IPS-20b (cell line): ENCODE measurements at regions not wholly inside any gene's neighbourhood (a gene's known extent, or its start where the extent isn't known, plus 50 kb on each side); places are given as distances from the start of the nearest gene placed in this dataset.

Experiments used
- H3K27ac ChIP-seq: one replicate; pipeline ENCODE4 v1.5.1; 2013; ENCODE audit warnings: low read length
- H3K27me3 ChIP-seq: 2 replicates; pipeline ENCODE4 v1.6.1; 2013; ENCODE audit warnings: mild to moderate bottlenecking, low read length, inconsistent platforms; ENCODE audit not compliant: insufficient read depth
- H3K36me3 ChIP-seq: 2 replicates; pipeline ENCODE4 v1.6.1; 2013; ENCODE audit warnings: low read depth, mild to moderate bottlenecking, inconsistent platforms, low read length, moderate library complexity; ENCODE audit not compliant: insufficient read depth
- H3K4me1 ChIP-seq: 2 replicates; pipeline ENCODE4 v1.6.1; 2013; ENCODE audit warnings: mild to moderate bottlenecking, control low read depth, inconsistent platforms, low read length, moderate library complexity; ENCODE audit not compliant: insufficient read depth
- H3K4me3 ChIP-seq: 2 replicates; pipeline ENCODE4 v1.5.1; 2013; ENCODE audit warnings: mild to moderate bottlenecking, low read length, inconsistent platforms
- H3K9ac ChIP-seq: 2 replicates; pipeline ENCODE4 v1.6.1; 2013; ENCODE audit warnings: low read depth, mild to moderate bottlenecking, inconsistent platforms, low read length, moderate library complexity
- H3K9me3 ChIP-seq: 2 replicates; pipeline ENCODE4 v1.6.1; 2013; ENCODE audit warnings: mild to moderate bottlenecking, low read depth, low read length, inconsistent platforms; ENCODE audit not compliant: insufficient read depth

GRCh38 chr3:80023010-80023409 lies 255.2 kb upstream of the ROBO1 start:
- H3K4me3 ChIP-seq, result no peak overlapping the region
- no peak overlapping the region for H3K27ac ChIP-seq
- no peaks in the 10 kb centered on the region for H3K9me3 ChIP-seq
- no peak overlapping the region for H3K9ac ChIP-seq
- H3K27me3 ChIP-seq, result no peaks in the 10 kb centered on the region
- H3K36me3 ChIP-seq, result no peaks in the 10 kb centered on the region
- H3K4me1 ChIP-seq, result no peaks in the 10 kb centered on the region

DNA sequence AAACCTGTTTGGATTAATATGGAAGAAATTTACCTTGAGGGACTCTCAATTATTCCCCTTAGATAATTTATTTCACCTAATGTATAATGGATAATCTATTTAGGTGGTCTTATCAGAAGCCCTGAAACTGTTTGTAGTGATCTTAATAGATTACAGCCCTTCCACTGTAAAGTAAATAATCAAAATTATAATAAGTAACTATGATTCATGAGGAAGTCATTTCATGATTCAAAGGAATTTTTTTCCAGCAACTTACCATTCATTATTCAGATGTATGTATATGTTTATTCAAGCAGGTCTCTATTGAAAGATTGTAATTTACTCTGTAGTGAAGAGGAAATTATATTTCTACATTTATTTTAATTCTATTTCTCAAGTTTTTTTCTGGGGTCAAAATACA lies 250.6 kb upstream of the ROBO1 start:
- H3K27ac ChIP-seq, result no peak overlapping the region
- H3K9me3 ChIP-seq, result no peaks in the 10 kb centered on the region
- H3K36me3 ChIP-seq, result no peaks in the 10 kb centered on the region
- H3K9ac ChIP-seq, result no peak overlapping the region
- no peak overlapping the region for H3K4me3 ChIP-seq
- H3K4me1 ChIP-seq, result no peaks in the 10 kb centered on the region
- H3K27me3 ChIP-seq, result no peaks in the 10 kb centered on the region

GRCh38 chr3:80017369-80017768 lies 249.6 kb upstream of the ROBO1 start:
- Histone ChIP-seq H3K4me3 (no peak overlapping the region), H3K36me3 (no peaks in the 10 kb centered on the region), H3K9ac (no peak overlapping the region), H3K27me3 (no peaks in the 10 kb centered on the region), H3K9me3 (no peaks in the 10 kb centered on the region), H3K4me1 (no peaks in the 10 kb centered on the region), H3K27ac (no peak overlapping the region)

- Histone ChIP-seq H3K27me3 (no peaks in the 10 kb centered on the region), H3K4me1 (no peaks in the 10 kb centered on the region), H3K36me3 (no peaks in the 10 kb centered on the region), H3K9me3 (no peaks in the 10 kb centered on the region), H3K4me3 (no peak overlapping the region), H3K9ac (no peak overlapping the region), H3K27ac (no peak overlapping the region)
Measured at GRCh38 chr3:80014576-80014975, 246.8 kb upstream of the ROBO1 start.

- H3K27me3 ChIP-seq, result no peaks in the 10 kb centered on the region
- H3K9me3 ChIP-seq, result no peaks in the 10 kb centered on the region
- no peak overlapping the region for H3K4me3 ChIP-seq
- H3K27ac ChIP-seq, result no peak overlapping the region
- H3K36me3 ChIP-seq, result no peaks in the 10 kb centered on the region
- H3K4me1 ChIP-seq, result no peaks in the 10 kb centered on the region
- H3K9ac ChIP-seq, result no peak overlapping the region
Measured at GRCh38 chr3:80010021-80010571, 242.3 kb upstream of the ROBO1 start.

DNA sequence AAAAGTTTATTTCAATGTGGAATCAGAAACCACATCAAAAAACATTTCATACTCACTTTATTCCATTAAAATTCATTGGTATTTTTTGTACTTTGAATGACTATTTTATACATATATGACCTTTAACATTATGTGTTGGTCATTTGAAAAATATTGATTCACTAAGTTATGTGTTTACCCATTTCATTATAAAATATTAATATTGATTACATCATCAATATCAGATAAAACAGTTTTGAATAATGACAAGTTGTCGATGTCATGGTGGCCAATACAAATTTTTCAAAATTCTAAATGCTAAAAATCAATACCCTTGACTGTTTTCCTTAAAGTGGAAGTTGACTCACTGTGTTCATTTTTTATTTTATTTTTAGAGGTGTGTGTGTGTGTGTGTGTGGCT lies 239.7 kb upstream of the ROBO1 start:
- Histone ChIP-seq H3K9ac (no peak overlapping the region), H3K27ac (no peak overlapping the region), H3K4me1 (no peaks in the 10 kb centered on the region), H3K27me3 (no peaks in the 10 kb centered on the region), H3K9me3 (no peaks in the 10 kb centered on the region), H3K4me3 (no peak overlapping the region), H3K36me3 (no peaks in the 10 kb centered on the region)

GRCh38 chr3:80006315-80006714 lies 238.5 kb upstream of the ROBO1 start:
- no peaks in the 10 kb centered on the region for H3K4me1 ChIP-seq
- no peak overlapping the region for H3K9ac ChIP-seq
- no peaks in the 10 kb centered on the region for H3K27me3 ChIP-seq
- H3K4me3 ChIP-seq, result no peak overlapping the region
- H3K9me3 ChIP-seq, result no peaks in the 10 kb centered on the region
- no peak overlapping the region for H3K27ac ChIP-seq
- H3K36me3 ChIP-seq, result no peaks in the 10 kb centered on the region

GRCh38 chr3:80000022-80000421 lies 232.2 kb upstream of the ROBO1 start:
- Histone ChIP-seq H3K4me1 (no peaks in the 10 kb centered on the region), H3K9me3 (no peaks in the 10 kb centered on the region), H3K27ac (no peak overlapping the region), H3K27me3 (no peaks in the 10 kb centered on the region), H3K36me3 (no peaks in the 10 kb centered on the region), H3K9ac (no peak overlapping the region), H3K4me3 (no peak overlapping the region)

- H3K9me3 ChIP-seq, result no peaks in the 10 kb centered on the region
- no peak overlapping the region for H3K27ac ChIP-seq
- no peaks in the 10 kb centered on the region for H3K4me1 ChIP-seq
- H3K9ac ChIP-seq, result no peak overlapping the region
- H3K4me3 ChIP-seq, result no peak overlapping the region
- no peaks in the 10 kb centered on the region for H3K27me3 ChIP-seq
- no peaks in the 10 kb centered on the region for H3K36me3 ChIP-seq
Measured at GRCh38 chr3:79994397-79994796, 226.6 kb upstream of the ROBO1 start.

DNA sequence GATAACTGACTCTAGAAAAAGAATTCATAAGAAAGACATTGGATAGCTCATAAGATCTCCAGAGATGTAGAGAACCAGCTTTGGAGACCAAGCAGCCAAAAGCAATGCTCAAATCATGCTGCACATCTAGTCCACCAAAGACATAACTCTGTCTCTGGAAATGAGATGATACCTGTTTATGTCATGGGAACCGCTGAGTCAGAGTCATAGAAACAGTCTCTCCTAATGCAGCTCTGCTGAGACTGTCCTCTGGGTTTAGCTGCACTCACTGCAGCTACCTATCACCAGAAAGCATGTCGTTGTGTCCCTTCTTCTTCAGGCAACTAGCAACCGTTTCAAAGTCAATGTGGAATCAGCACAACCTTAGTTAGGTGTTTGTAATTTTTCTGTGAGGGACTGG lies 218.5 kb upstream of the ROBO1 start:
- H3K9me3 ChIP-seq, result no peaks in the 10 kb centered on the region
- H3K4me1 ChIP-seq, result no peaks in the 10 kb centered on the region
- no peaks in the 10 kb centered on the region for H3K27me3 ChIP-seq
- H3K9ac ChIP-seq, result no peak overlapping the region
- no peak overlapping the region for H3K4me3 ChIP-seq
- H3K36me3 ChIP-seq, result no peaks in the 10 kb centered on the region
- no peak overlapping the region for H3K27ac ChIP-seq

DNA sequence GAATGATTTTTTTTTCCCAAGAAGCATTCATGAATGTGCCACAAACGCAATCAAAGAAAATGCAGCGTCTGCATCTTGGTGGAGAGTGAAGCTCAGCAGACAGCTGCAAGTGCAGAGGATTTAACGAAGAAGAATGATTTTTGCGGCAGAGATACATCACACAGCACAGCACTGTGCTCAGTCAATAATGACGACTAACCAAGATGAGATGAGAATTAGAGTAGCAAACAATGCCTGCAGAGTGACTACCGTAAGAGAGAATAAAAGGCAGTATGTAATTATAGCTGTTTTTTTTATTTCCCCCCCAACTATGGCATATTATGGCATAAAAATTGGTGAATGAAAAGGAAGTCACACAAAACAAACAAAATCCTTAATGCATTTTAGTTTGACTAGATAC lies 218.0 kb upstream of the ROBO1 start:
- Histone ChIP-seq H3K9ac (no peak overlapping the region), H3K4me3 (no peak overlapping the region), H3K27me3 (no peaks in the 10 kb centered on the region), H3K36me3 (no peaks in the 10 kb centered on the region), H3K9me3 (no peaks in the 10 kb centered on the region), H3K27ac (no peak overlapping the region), H3K4me1 (no peaks in the 10 kb centered on the region)

DNA sequence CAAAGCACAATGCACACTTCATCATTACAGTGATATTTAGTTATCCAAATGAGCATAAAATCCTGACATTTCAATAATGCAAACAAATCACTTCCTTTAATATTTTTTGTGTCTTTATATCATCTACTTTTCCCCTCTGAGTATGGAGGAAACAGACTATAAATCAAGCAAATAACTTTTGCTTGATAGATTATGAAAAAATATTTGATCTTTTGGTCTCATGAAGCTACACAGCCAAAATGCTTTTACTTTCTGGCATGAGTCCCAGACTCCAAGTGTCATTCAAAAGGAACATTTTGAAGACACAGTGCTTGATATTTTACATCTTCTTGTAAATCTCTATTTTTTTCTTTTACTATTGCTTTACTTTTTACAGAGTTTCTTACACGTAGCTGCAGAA lies 215.3 kb upstream of the ROBO1 start:
- no peaks in the 10 kb centered on the region for H3K4me1 ChIP-seq
- H3K9me3 ChIP-seq, result no peaks in the 10 kb centered on the region
- H3K9ac ChIP-seq, result no peak overlapping the region
- H3K4me3 ChIP-seq, result no peak overlapping the region
- no peaks in the 10 kb centered on the region for H3K36me3 ChIP-seq
- no peaks in the 10 kb centered on the region for H3K27me3 ChIP-seq
- H3K27ac ChIP-seq, result no peak overlapping the region

GRCh38 chr3:79979990-79980389 lies 212.2 kb upstream of the ROBO1 start:
- H3K27ac ChIP-seq, result no peak overlapping the region
- no peaks in the 10 kb centered on the region for H3K36me3 ChIP-seq
- H3K9me3 ChIP-seq, result no peaks in the 10 kb centered on the region
- H3K9ac ChIP-seq, result no peak overlapping the region
- no peaks in the 10 kb centered on the region for H3K4me1 ChIP-seq
- H3K27me3 ChIP-seq, result no peaks in the 10 kb centered on the region
- H3K4me3 ChIP-seq, result no peak overlapping the region
